HEK293 (cell line): ENCODE measurements at regions not wholly inside any gene's neighbourhood (a gene's known extent, or its start where the extent isn't known, plus 50 kb on each side); places are given as distances from the start of the nearest gene placed in this dataset.

Experiments
- CTCF ChIA-PET: fragments of 350-600 bp; formaldehyde crosslinking; extraction: SDS; loops from one replicate; lab custom pipeline; 2021; ENCODE audit warnings: antibody characterized with exemption; lab: Yijun Ruan, JAX
- POLR2A ChIA-PET: fragments of 300-600 bp; formaldehyde crosslinking; extraction: SDS; loops from one replicate; lab custom pipeline; 2020; ENCODE audit warnings: antibody characterized with exemption, inconsistent platforms; lab: Yijun Ruan, JAX
- H3K27ac ChIP-seq: fragments of 200-500 bp; sonication (Bioruptor generic); 2 replicates; pipeline ENCODE4 v1.5.1; 2014; ENCODE audit warnings: low read depth, low read length, control low read depth, inconsistent platforms; ENCODE audit errors: extremely low read depth
- H3K36me3 ChIP-seq, 2 experiments: fragments of 200-500 bp in 1 of 2; sonication (Bioruptor generic) in 1 of 2; 1 replicate in 1 of 2; 2 replicates in 1 of 2; pipeline ENCODE4 v1.5.1; 2014 to 2017; ENCODE audit warnings: inconsistent platforms in 2 of 2, low read length in 2 of 2; ENCODE audit not compliant: control insufficient read depth in 2 of 2, insufficient read depth in 1 of 2
- H3K4me1 ChIP-seq: fragments of 200-500 bp; sonication (Bioruptor generic); 2 replicates; pipeline ENCODE4 v1.5.1; 2014; ENCODE audit warnings: mild to moderate bottlenecking, low read length, inconsistent platforms; ENCODE audit not compliant: control insufficient read depth, insufficient read depth
- H3K4me3 ChIP-seq: 2 replicates; pipeline ENCODE4 v1.5.1; 2011; ENCODE audit warnings: low read depth, mild to moderate bottlenecking, control low read depth, low read length, moderate library complexity
- H3K9me3 ChIP-seq: fragments of 200-500 bp; sonication (Bioruptor generic); 2 replicates; pipeline ENCODE4 v1.5.1; 2014; ENCODE audit warnings: low read depth, low read length, inconsistent platforms; ENCODE audit not compliant: control insufficient read depth, insufficient read depth
- BCL6B ChIP-seq: fragments of 450-650 bp; formaldehyde crosslinking; IDR thresholded peaks from 2 replicates; pipeline ENCODE4 v1.5.1; 2017; ENCODE audit warnings: missing biosample characterization, missing genetic modification characterization
- GLIS2 ChIP-seq: fragments of 450-650 bp; formaldehyde crosslinking; IDR thresholded peaks from 2 replicates; pipeline ENCODE4 v1.5.1; 2016; ENCODE audit warnings: missing biosample characterization, missing genetic modification characterization
- HOXA7 ChIP-seq: sonication (generic); formaldehyde crosslinking; IDR thresholded peaks from 2 replicates; pipeline ENCODE4 v1.8.1; 2022; ENCODE audit warnings: missing genetic modification reagents, borderline replicate concordance
- MZF1 ChIP-seq: fragments of 450-650 bp; formaldehyde crosslinking; IDR thresholded peaks from 2 replicates; pipeline ENCODE4 v1.5.1; 2017; ENCODE audit warnings: missing biosample characterization, missing genetic modification characterization, borderline replicate concordance
- PBX3 ChIP-seq: sonication (generic); formaldehyde crosslinking; IDR thresholded peaks from 2 replicates; pipeline ENCODE4 v1.8.1; 2022; ENCODE audit warnings: mild to moderate bottlenecking, moderate library complexity, missing genetic modification reagents
- ZEB2 ChIP-seq: fragments of 450-650 bp; formaldehyde crosslinking; IDR thresholded peaks from 2 replicates; pipeline ENCODE4 v1.5.1; 2016; ENCODE audit warnings: missing biosample characterization, missing genetic modification characterization
- ZFP3 ChIP-seq: fragments of 450-650 bp; formaldehyde crosslinking; IDR thresholded peaks from 2 replicates; pipeline ENCODE4 v1.5.1; 2016; ENCODE audit warnings: low read depth, missing biosample characterization, missing genetic modification characterization
- ZNF148 ChIP-seq: fragments of 450-650 bp; formaldehyde crosslinking; IDR thresholded peaks from 2 replicates; pipeline ENCODE4 v1.5.0; 2017; ENCODE audit warnings: missing biosample characterization, missing genetic modification characterization, borderline replicate concordance
- ZNF214 ChIP-seq: fragments of 450-650 bp; formaldehyde crosslinking; IDR thresholded peaks from 2 replicates; pipeline ENCODE4 v1.5.1; 2017; ENCODE audit warnings: missing biosample characterization, mild to moderate bottlenecking, missing genetic modification characterization, borderline replicate concordance
- ZNF23 ChIP-seq: fragments of 450-650 bp; formaldehyde crosslinking; IDR thresholded peaks from 2 replicates; pipeline ENCODE4 v1.5.1; 2016; ENCODE audit warnings: missing biosample characterization, missing genetic modification characterization, borderline replicate concordance
- ZNF24 ChIP-seq: fragments of 450-650 bp; formaldehyde crosslinking; IDR thresholded peaks from 2 replicates; pipeline ENCODE4 v1.5.1; 2016; ENCODE audit warnings: missing biosample characterization, missing genetic modification characterization
- ZNF292 ChIP-seq: fragments of 450-650 bp; formaldehyde crosslinking; IDR thresholded peaks from 2 replicates; pipeline ENCODE4 v1.5.1; 2016; ENCODE audit warnings: low read depth, missing biosample characterization, missing genetic modification characterization, borderline replicate concordance
- ZNF311 ChIP-seq: fragments of 450-650 bp; formaldehyde crosslinking; IDR thresholded peaks from 2 replicates; pipeline ENCODE4 v1.5.1; 2017; ENCODE audit warnings: missing biosample characterization, missing genetic modification characterization, borderline replicate concordance
- ZNF324 ChIP-seq: fragments of 450-650 bp; formaldehyde crosslinking; IDR thresholded peaks from 2 replicates; pipeline ENCODE4 v1.5.1; 2016; ENCODE audit warnings: missing biosample characterization, missing genetic modification characterization
- ZNF362 ChIP-seq: fragments of 450-650 bp; formaldehyde crosslinking; IDR thresholded peaks from 2 replicates; pipeline ENCODE4 v1.5.1; 2016; ENCODE audit warnings: missing biosample characterization, missing genetic modification characterization
- ZNF366 ChIP-seq: fragments of 450-650 bp; formaldehyde crosslinking; conservative IDR thresholded peaks from 2 replicates; pipeline ENCODE4 v1.5.1; 2016; ENCODE audit warnings: missing biosample characterization, missing genetic modification characterization
- ZNF473 ChIP-seq: fragments of 450-650 bp; formaldehyde crosslinking; IDR thresholded peaks from 2 replicates; pipeline ENCODE4 v1.5.1; 2017; ENCODE audit warnings: missing biosample characterization, missing genetic modification characterization
- ZNF488 ChIP-seq: fragments of 450-650 bp; formaldehyde crosslinking; IDR thresholded peaks from 2 replicates; pipeline ENCODE4 v1.5.1; 2016; ENCODE audit warnings: missing biosample characterization, missing genetic modification characterization
- ZNF510 ChIP-seq: fragments of 450-650 bp; formaldehyde crosslinking; IDR thresholded peaks from 2 replicates; pipeline ENCODE4 v1.5.1; 2018; ENCODE audit warnings: mild to moderate bottlenecking, missing genetic modification characterization, missing biosample characterization; ENCODE audit not compliant: insufficient replicate concordance
- ZNF558 ChIP-seq: fragments of 450-650 bp; formaldehyde crosslinking; IDR thresholded peaks from 2 replicates; pipeline ENCODE4 v1.5.1; 2016; ENCODE audit warnings: missing biosample characterization, missing genetic modification characterization
- ZNF596 ChIP-seq: fragments of 450-650 bp; IDR thresholded peaks from 2 replicates; pipeline ENCODE4 v1.5.0; 2018; ENCODE audit warnings: missing biosample characterization, mild to moderate bottlenecking, missing genetic modification characterization, moderate library complexity
- ZNF654 ChIP-seq: fragments of 450-650 bp; formaldehyde crosslinking; IDR thresholded peaks from 2 replicates; pipeline ENCODE4 v1.5.1; 2016; ENCODE audit warnings: low read depth, missing biosample characterization, missing genetic modification characterization
- ZNF701 ChIP-seq: fragments of 450-650 bp; formaldehyde crosslinking; IDR thresholded peaks from 2 replicates; pipeline ENCODE4 v1.5.1; 2016; ENCODE audit warnings: missing biosample characterization, missing genetic modification characterization
- ZSCAN16 ChIP-seq: fragments of 450-650 bp; formaldehyde crosslinking; IDR thresholded peaks from 2 replicates; pipeline ENCODE4 v1.5.1; 2016; ENCODE audit warnings: missing biosample characterization, missing genetic modification characterization
- ZXDB ChIP-seq: fragments of 450-650 bp; formaldehyde crosslinking; IDR thresholded peaks from 2 replicates; pipeline ENCODE4 v1.5.1; 2016; ENCODE audit warnings: missing biosample characterization, missing genetic modification characterization

GRCh38 chr2:129895061-129895460 is 84.4 kb upstream of the RAB6C start:
- no peak for TF ChIP-seq ZNF24
- no peak for TF ChIP-seq ZNF292 (tag by site-specific recombination)
- TF ChIP-seq ZNF362 (tag by site-specific recombination) = no peak
- no peak for TF ChIP-seq HOXA7
- no peak for TF ChIP-seq ZNF214
- no peak for TF ChIP-seq ZNF23 (tag by site-specific recombination)
- no peak for TF ChIP-seq ZSCAN16 (tag by site-specific recombination)
- TF ChIP-seq ZFP3 (tag by site-specific recombination) = no peak
- TF ChIP-seq ZNF473 (tag by site-specific recombination) = no peak
- TF ChIP-seq, all 188 proteins: peak for 0
- Histone ChIP-seq H3K27ac (no peak overlapping the region), H3K4me3 (no peak overlapping the region), H3K9me3 (no peaks in the 10 kb centered on the region), H3K36me3 (no peaks in the 10 kb centered on the region), H3K4me1 (no peaks in the 10 kb centered on the region)
- ChIA-PET CTCF (no interaction called here), POLR2A (no interaction called here)

- H3K4me1 ChIP-seq = no peaks in the 10 kb centered on the region
- no peaks in the 10 kb centered on the region for H3K36me3 ChIP-seq
- ChIA-PET POLR2A (no interaction called here), CTCF (no interaction called here)
- H3K9me3 ChIP-seq = no peaks in the 10 kb centered on the region
- H3K4me3 ChIP-seq = no peak overlapping the region
- TF ChIP-seq GLIS2 (tag by site-specific recombination) = no peak
- no peak for TF ChIP-seq ZNF701 (tag by site-specific recombination)
- TF ChIP-seq ZXDB (tag by site-specific recombination) = no peak
- TF ChIP-seq ZNF596 (tag by site-specific recombination) = no peak
- TF ChIP-seq ZNF654 (tag by site-specific recombination) = no peak
- TF ChIP-seq ZNF311 = no peak
- no peak for TF ChIP-seq ZNF324 (tag by site-specific recombination)
- TF ChIP-seq PBX3 (CRISPR knock-in tag) = no peak
- TF ChIP-seq BCL6B (tag by site-specific recombination) = no peak
- TF ChIP-seq ZNF558 (tag by site-specific recombination) = no peak
- TF ChIP-seq ZNF148 = no peak
- no peak for TF ChIP-seq ZNF510
- TF ChIP-seq MZF1 = no peak
- no peak for TF ChIP-seq ZEB2
- TF ChIP-seq ZNF488 (tag by site-specific recombination) = no peak
- no peak for TF ChIP-seq ZNF366 (tag by site-specific recombination)
- no peak overlapping the region for H3K27ac ChIP-seq
Observed at GRCh38 chr2:129895526-129896082, 83.9 kb upstream of the RAB6C start.
